ENCODE measurements at regions not wholly inside any gene's neighbourhood (a gene's known extent, or its start where the extent isn't known, plus 50 kb on each side); places are given as distances from the start of the nearest gene placed in this dataset.

GRCh38 chr18:69177702-69178101, 223.0 kb upstream of the DOK6 start:
- Histone ChIP-seq H3K79me2 (ENCODE audit: low read length) (no peaks in the 10 kb centered on the region), H3K9me3 (replicated peaks; ENCODE audit: insufficient read depth, low read length) (no peaks in the 10 kb centered on the region), H3F3A (ENCODE audit: insufficient read depth, low read length) (no peaks in the 10 kb centered on the region), H3K9ac (ENCODE audit: low read length) (no peak overlapping the region), H2AFZ (ENCODE audit: low read length) (no peak overlapping the region), H3K27ac (ENCODE audit: low read length) (no peak overlapping the region), H3K27me3 (replicated peaks; ENCODE audit: insufficient read depth, low read length) (no peaks in the 10 kb centered on the region), H4K20me1 (ENCODE audit: insufficient read depth, low read length) (no peaks in the 10 kb centered on the region), H3K4me2 (ENCODE audit: low read depth, low read length) (no peak overlapping the region), H3K4me3 (ENCODE audit: low read length) (no peak overlapping the region), H3K9me2 (replicated peaks; ENCODE audit: insufficient read depth, low read length) (no peaks in the 10 kb centered on the region), H3K36me3 (replicated peaks; ENCODE audit: insufficient read depth, low read length) (no peaks in the 10 kb centered on the region), H3K4me1 (ENCODE audit: low read length) (no peaks in the 10 kb centered on the region)
- DNase-seq: no peak
- no peak for TF ChIP-seq EZH2phosphoT487 (IDR thresholded peaks at IDR 0.05; ENCODE audit: low read length)
- TF ChIP-seq CTCF (IDR thresholded peaks at IDR 0.05; ENCODE audit: low read length): no peak
- no peak for TF ChIP-seq EZH2 (optimal IDR thresholded peaks at IDR 0.05; ENCODE audit: low read depth, low read length)

- no peaks in the 10 kb centered on the region for H3K9me2 ChIP-seq (replicated peaks; ENCODE audit: insufficient read depth, low read length)
- no peak overlapping the region for H3K27ac ChIP-seq (ENCODE audit: low read length)
- H3K9ac ChIP-seq (ENCODE audit: low read length): no peak overlapping the region
- no peaks in the 10 kb centered on the region for H3K9me3 ChIP-seq (replicated peaks; ENCODE audit: insufficient read depth, low read length)
- no peaks in the 10 kb centered on the region for H3K79me2 ChIP-seq (ENCODE audit: low read length)
- no peaks in the 10 kb centered on the region for H3F3A ChIP-seq (ENCODE audit: insufficient read depth, low read length)
- no peaks in the 10 kb centered on the region for H3K27me3 ChIP-seq (replicated peaks; ENCODE audit: insufficient read depth, low read length)
- H2AFZ ChIP-seq (ENCODE audit: low read length): no peak overlapping the region
- TF ChIP-seq CTCF (IDR thresholded peaks at IDR 0.05; ENCODE audit: low read length) (no peak), EZH2 (optimal IDR thresholded peaks at IDR 0.05; ENCODE audit: low read depth, low read length) (no peak)
- H3K4me3 ChIP-seq (ENCODE audit: low read length): no peak overlapping the region
- no peaks in the 10 kb centered on the region for H4K20me1 ChIP-seq (ENCODE audit: insufficient read depth, low read length)
- DNase-seq: no peak
- H3K4me2 ChIP-seq (ENCODE audit: low read depth, low read length): no peak overlapping the region
- H3K36me3 ChIP-seq (replicated peaks; ENCODE audit: insufficient read depth, low read length): no peaks in the 10 kb centered on the region
- no peaks in the 10 kb centered on the region for H3K4me1 ChIP-seq (ENCODE audit: low read length)
Measured at GRCh38 chr18:69186162-69186561, 214.5 kb upstream of the DOK6 start.

DNA sequence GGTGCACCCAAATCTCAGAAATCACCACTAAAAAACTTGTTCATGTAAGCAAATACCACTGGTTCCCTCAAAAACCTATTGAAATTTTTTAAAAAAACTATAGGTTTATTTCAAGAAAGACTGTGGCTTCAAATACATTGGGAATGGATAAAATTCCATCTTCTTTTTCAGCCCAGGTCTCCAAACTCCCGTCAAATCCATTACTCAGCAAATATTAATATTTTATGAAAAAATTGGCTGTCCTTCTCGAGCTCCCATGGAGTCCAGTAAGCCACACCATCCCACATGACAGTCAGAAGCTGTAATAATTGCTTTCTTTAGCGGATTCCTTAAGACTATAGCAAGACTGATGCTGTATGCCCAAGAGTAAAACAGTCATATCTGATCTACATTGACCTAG, 204.4 kb upstream of the DOK6 start:
- H3K79me2 ChIP-seq (ENCODE audit: low read length): no peaks in the 10 kb centered on the region
- no peak overlapping the region for H3K27ac ChIP-seq (ENCODE audit: low read length)
- H3K4me1 ChIP-seq (ENCODE audit: low read length): no peaks in the 10 kb centered on the region
- no peaks in the 10 kb centered on the region for H4K20me1 ChIP-seq (ENCODE audit: insufficient read depth, low read length)
- H3F3A ChIP-seq (ENCODE audit: insufficient read depth, low read length): no peaks in the 10 kb centered on the region
- H3K9ac ChIP-seq (ENCODE audit: low read length): no peak overlapping the region
- TF ChIP-seq EZH2 (optimal IDR thresholded peaks at IDR 0.05; ENCODE audit: low read depth, low read length) (no peak), EZH2phosphoT487 (IDR thresholded peaks at IDR 0.05; ENCODE audit: low read length) (no peak), CTCF (IDR thresholded peaks at IDR 0.05; ENCODE audit: low read length) (no peak)
- H3K36me3 ChIP-seq (replicated peaks; ENCODE audit: insufficient read depth, low read length): no peaks in the 10 kb centered on the region
- H3K4me3 ChIP-seq (ENCODE audit: low read length): no peak overlapping the region
- no peak overlapping the region for H2AFZ ChIP-seq (ENCODE audit: low read length)
- DNase-seq: no peak
- H3K9me3 ChIP-seq (replicated peaks; ENCODE audit: insufficient read depth, low read length): no peaks in the 10 kb centered on the region
- H3K4me2 ChIP-seq (ENCODE audit: low read depth, low read length): no peak overlapping the region
- H3K9me2 ChIP-seq (replicated peaks; ENCODE audit: insufficient read depth, low read length): no peaks in the 10 kb centered on the region
- H3K27me3 ChIP-seq (replicated peaks; ENCODE audit: insufficient read depth, low read length): no peaks in the 10 kb centered on the region
